H1 (cell line): ENCODE measurements at regions not wholly inside any gene's neighbourhood (a gene's known extent, or its start where the extent isn't known, plus 50 kb on each side); places are given as distances from the start of the nearest gene placed in this dataset.

Experiments used
- CTCF ChIA-PET: fragments of 300-600 bp; sonication (Branson Sonifier 250); formaldehyde crosslinking; loops from one replicate; lab custom pipeline; 2021; ENCODE audit not compliant: partially characterized antibody; lab: Charles Lee
- POLR2A ChIA-PET: fragments of 300-600 bp; sonication (Branson Sonifier 250); formaldehyde crosslinking; loops from one replicate; lab custom pipeline; 2021; ENCODE audit warnings: inconsistent platforms; ENCODE audit not compliant: partially characterized antibody; lab: Charles Lee
- DNase-seq, 2 experiments: peaks; one replicate each; pipeline versions ENCODE4 v3.0.0 to v3.0.0-alpha.2; 2010 to 2022; ENCODE audit warnings: low spot score in 2 of 2, low read depth in 1 of 2, mixed read lengths in 1 of 2
- FAIRE-seq: peaks from 2 replicates; lab custom pipeline; 2011; peaks lifted over from hg19 to GRCh38; lab: Jason Lieb, UNC
- H2AFZ ChIP-seq: 2 replicates; pipeline ENCODE4 v1.8.1; 2012; ENCODE audit warnings: low read length, inconsistent platforms
- H2AK5ac ChIP-seq: 2 replicates; pipeline ENCODE4 v1.6.1; 2013; ENCODE audit warnings: low read depth, low read length
- H2BK120ac ChIP-seq: replicated peaks from 2 replicates; pipeline ENCODE3; 2013; ENCODE audit warnings: low read depth, low read length, inconsistent platforms
- H2BK12ac ChIP-seq: 2 replicates; pipeline ENCODE4 v1.6.1; 2013; ENCODE audit warnings: low read depth, low read length
- H2BK15ac ChIP-seq: 2 replicates; pipeline ENCODE4 v1.6.1; 2013; ENCODE audit warnings: low read length
- H2BK20ac ChIP-seq: 2 replicates; pipeline ENCODE4 v1.6.1; 2013; ENCODE audit warnings: low read length
- H2BK5ac ChIP-seq: 2 replicates; pipeline ENCODE4 v1.6.1; 2013; ENCODE audit warnings: low read depth, low read length
- H3K14ac ChIP-seq: 2 replicates; pipeline ENCODE4 v1.6.1; 2013; ENCODE audit warnings: inconsistent platforms; ENCODE audit not compliant: insufficient read length
- H3K18ac ChIP-seq: 2 replicates; pipeline ENCODE4 v1.6.1; 2013; ENCODE audit warnings: low read length; ENCODE audit errors: extremely low read depth
- H3K23ac ChIP-seq: 2 replicates; pipeline ENCODE4 v1.6.1; 2013; ENCODE audit warnings: inconsistent platforms; ENCODE audit not compliant: insufficient read length
- H3K23me2 ChIP-seq: 2 replicates; pipeline ENCODE4 v1.6.1; 2013; ENCODE audit warnings: low read depth, low read length
- H3K27ac ChIP-seq: 2 replicates; pipeline ENCODE4 v1.6.1; 2011; ENCODE audit warnings: low read depth, low read length, inconsistent platforms
- H3K27me3 ChIP-seq, 4 experiments: replicated peaks in 1 of 4; 1 replicate in 1 of 4; 2 replicates in 3 of 4; pipeline versions ENCODE4 v1.6.1 to v1.8.1; 2011 to 2013; ENCODE audit warnings: low read length in 3 of 4, mild to moderate bottlenecking in 3 of 4, inconsistent platforms in 2 of 4, mixed read lengths in 2 of 4, moderate library complexity in 1 of 4; ENCODE audit not compliant: control insufficient read depth in 3 of 4, insufficient read depth in 3 of 4; ENCODE audit errors: extremely low read depth in 1 of 4
- H3K36me3 ChIP-seq, 4 experiments: 2 replicates each; pipeline versions ENCODE4 v1.6.1 to v1.8.1; 2011 to 2013; ENCODE audit warnings: mild to moderate bottlenecking in 4 of 4, low read length in 3 of 4, moderate library complexity in 2 of 4, control low read depth in 1 of 4, inconsistent platforms in 1 of 4; ENCODE audit not compliant: insufficient read depth in 4 of 4, control insufficient read depth in 2 of 4
- H3K4ac ChIP-seq: replicated peaks from 2 replicates; pipeline ENCODE3; 2013; ENCODE audit warnings: low read length, low read depth, mixed read lengths, inconsistent platforms; ENCODE audit not compliant: insufficient read length
- H3K4me1 ChIP-seq, 4 experiments: replicated peaks in 1 of 4; 1 replicate in 1 of 4; 2 replicates in 3 of 4; pipeline versions ENCODE4 v1.6.1 to v1.8.1; 2011 to 2013; ENCODE audit warnings: low read length in 3 of 4, inconsistent platforms in 2 of 4, mixed read lengths in 1 of 4; ENCODE audit not compliant: insufficient read depth in 4 of 4, control insufficient read depth in 3 of 4
- H3K4me2 ChIP-seq, 2 experiments: 2 replicates each; pipeline versions ENCODE4 v1.6.1 to v1.8.1; 2011 to 2013; ENCODE audit warnings: low read depth in 2 of 2, low read length in 2 of 2, control low read depth in 1 of 2, inconsistent platforms in 1 of 2, mild to moderate bottlenecking in 1 of 2; ENCODE audit not compliant: insufficient read depth in 1 of 2
- H3K4me3 ChIP-seq, 4 experiments: fragments of 200-600, 300-600 bp in 1 of 4; sonication (generic), shearing (Covaris generic), sonication (Bioruptor Twin) in 1 of 4; 2 replicates each; pipeline versions ENCODE4 v1.5.1 to v1.8.1; 2011 to 2016; ENCODE audit warnings: low read length in 4 of 4, low read depth in 3 of 4, control low read depth in 2 of 4, inconsistent platforms in 2 of 4, mild to moderate bottlenecking in 2 of 4, mixed read lengths in 1 of 4, moderate library complexity in 1 of 4; ENCODE audit not compliant: insufficient read depth in 2 of 4; ENCODE audit errors: extremely low read depth in 1 of 4
- H3K56ac ChIP-seq: replicated peaks from 2 replicates; pipeline ENCODE3; 2013; ENCODE audit warnings: low read depth, mild to moderate bottlenecking, mixed read lengths, low read length, inconsistent platforms; ENCODE audit not compliant: insufficient read length
- H3K79me1 ChIP-seq: 2 replicates; pipeline ENCODE4 v1.6.1; 2013; ENCODE audit warnings: low read depth, low read length, control low read depth
- H3K79me2 ChIP-seq, 2 experiments: 2 replicates each; pipeline versions ENCODE4 v1.6.1 to v1.8.1; 2012 to 2013; ENCODE audit warnings: low read length in 2 of 2, mild to moderate bottlenecking in 2 of 2, inconsistent platforms in 1 of 2; ENCODE audit not compliant: insufficient read depth in 2 of 2, control insufficient read depth in 1 of 2
- H3K9ac ChIP-seq, 4 experiments: replicated peaks in 1 of 4; 1 replicate in 1 of 4; 2 replicates in 3 of 4; pipeline versions ENCODE4 v1.6.1 to v1.8.1; 2011 to 2013; ENCODE audit warnings: low read depth in 3 of 4, low read length in 3 of 4, control low read depth in 2 of 4, mild to moderate bottlenecking in 2 of 4, moderate library complexity in 2 of 4, inconsistent platforms in 1 of 4; ENCODE audit errors: extremely low read depth in 1 of 4
- H3K9me3 ChIP-seq, 2 experiments: 2 replicates each; pipeline versions ENCODE4 v1.6.1 to v1.8.1; 2012 to 2013; ENCODE audit warnings: mild to moderate bottlenecking in 2 of 2, moderate library complexity in 2 of 2, control low read depth in 1 of 2, inconsistent platforms in 1 of 2, low read depth in 1 of 2, low read length in 1 of 2, mixed read lengths in 1 of 2; ENCODE audit not compliant: insufficient read depth in 2 of 2
- H4K20me1 ChIP-seq, 2 experiments: replicated peaks in 1 of 2; 2 replicates each; pipeline versions ENCODE3 to v1.8.1; 2011 to 2013; ENCODE audit warnings: inconsistent platforms in 2 of 2, low read length in 2 of 2, mild to moderate bottlenecking in 1 of 2; ENCODE audit not compliant: insufficient read depth in 2 of 2, control insufficient read depth in 1 of 2
- H4K5ac ChIP-seq: 2 replicates; pipeline ENCODE4 v1.6.1; 2013; ENCODE audit warnings: low read length, low read depth, mixed read lengths, inconsistent platforms; ENCODE audit not compliant: insufficient read length
- H4K8ac ChIP-seq: 2 replicates; pipeline ENCODE4 v1.8.0; 2013; ENCODE audit warnings: mild to moderate bottlenecking, moderate library complexity, low read length, inconsistent platforms; ENCODE audit not compliant: insufficient read depth; ENCODE audit errors: extremely low read depth
- H4K91ac ChIP-seq: replicated peaks from 2 replicates; pipeline ENCODE3; 2013; ENCODE audit warnings: low read length, mixed read lengths, inconsistent platforms; ENCODE audit not compliant: insufficient read length
- CBX5 ChIP-seq: fragments of 300-800, 300-1000 bp; sonication (generic); IDR thresholded peaks from 2 replicates; pipeline ENCODE4 v1.7.1; 2016; ENCODE audit warnings: antibody characterized with exemption, low read length, low read depth
- CEBPB ChIP-seq: IDR thresholded peaks from 2 replicates; pipeline ENCODE4 v1.6.1; 2012; ENCODE audit warnings: low read depth, low read length
- FOSL1 ChIP-seq: IDR thresholded peaks from 2 replicates; pipeline ENCODE4 v1.6.1; 2011; ENCODE audit warnings: mild to moderate bottlenecking, low read depth, low read length, moderate library complexity; ENCODE audit not compliant: insufficient read depth
- KDM1A ChIP-seq: fragments of 200-600, 300-600 bp; sonication (generic); IDR thresholded peaks from 2 replicates; pipeline ENCODE4 v1.7.1; 2016; ENCODE audit warnings: mild to moderate bottlenecking, low read length, borderline replicate concordance
- SIRT6 ChIP-seq: IDR thresholded peaks from one replicate; pipeline ENCODE4 v1.7.1; 2012; ENCODE audit warnings: low read length, inconsistent platforms
- SRF ChIP-seq: IDR thresholded peaks from 2 replicates; pipeline ENCODE4 v1.6.1; 2011; ENCODE audit warnings: mild to moderate bottlenecking, low read depth, low read length, moderate library complexity
- TAF1 ChIP-seq: IDR thresholded peaks from 2 replicates; pipeline ENCODE4 v1.6.1; 2011; ENCODE audit warnings: mild to moderate bottlenecking, low read depth, low read length
- TBP ChIP-seq: IDR thresholded peaks from 2 replicates; pipeline ENCODE4 v1.6.1; 2011; ENCODE audit warnings: low read depth, low read length, improper control_type of control experiment
- TCF12 ChIP-seq: IDR thresholded peaks from 2 replicates; pipeline ENCODE4 v1.6.1; 2011; ENCODE audit warnings: low read depth, mild to moderate bottlenecking, low read length
- ZNF274 ChIP-seq: IDR thresholded peaks from 2 replicates; pipeline ENCODE4 v1.7.0; 2012; ENCODE audit warnings: low read length, borderline replicate concordance; ENCODE audit errors: extremely low read depth
- WGBS, 2 experiments: shearing (Covaris generic) in 1 of 2; methylation state at CpG; one replicate each; pipeline versions ENCODE4 v1.1.6 to v1.1.7; 2013 to 2015; ENCODE audit warnings: low lambda C conversion rate in 2 of 2, mixed read lengths in 2 of 2, inconsistent platforms in 1 of 2, low coverage in 1 of 2, missing lambda C conversion rate in 1 of 2; ENCODE audit not compliant: insufficient replicate concordance in 2 of 2, insufficient coverage in 1 of 2, insufficient read length in 1 of 2; ENCODE audit errors: extremely low coverage in 1 of 2, missing lambda C conversion rate in 1 of 2; 5-methylcytosine and 5-hydroxymethylcytosine counted together
- TF ChIP-seq, protein P1 (sequence below): IDR thresholded peaks from 2 replicates; pipeline ENCODE4 v1.6.1; 2012; ENCODE audit warnings: inconsistent platforms
- TF ChIP-seq, protein P2 (sequence below), 3 experiments: IDR thresholded peaks; 1 replicate in 2 of 3; 2 replicates in 1 of 3; pipeline versions ENCODE4 v1.5.1 to v1.6.1; 2011; ENCODE audit warnings: low read length in 3 of 3, mild to moderate bottlenecking in 3 of 3, inconsistent platforms in 2 of 3, low read depth in 1 of 3, moderate library complexity in 1 of 3; ENCODE audit not compliant: insufficient read depth in 1 of 3; ENCODE audit errors: control extremely low read depth in 1 of 3

DNA sequence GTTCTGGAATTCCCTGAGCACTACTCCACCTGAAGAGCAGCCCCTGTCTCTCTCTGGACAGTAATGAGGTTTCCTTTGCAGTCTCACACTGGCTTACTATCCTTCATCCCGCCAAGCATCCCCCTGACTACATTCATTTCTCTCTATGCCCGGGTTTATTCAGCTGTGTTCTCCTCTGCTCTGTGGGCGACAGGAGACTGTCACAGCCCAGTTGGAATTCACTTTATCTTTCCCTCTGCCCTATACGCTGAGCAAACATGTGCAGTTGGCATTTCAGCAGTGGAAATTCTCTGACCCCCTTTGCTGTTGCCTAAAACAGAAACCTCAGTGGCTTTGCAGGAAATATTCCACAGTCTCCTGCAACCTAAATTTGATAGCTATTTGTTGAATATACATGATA, 83.5 kb upstream of the MAX start:
- Histone ChIP-seq H3K4me3 (no peak overlapping the region), H2BK12ac (no peak overlapping the region), H3K4me2 (no peak overlapping the region), H2BK15ac (no peak overlapping the region), H2AK5ac (no peak overlapping the region), H3K9ac (no peak overlapping the region), H3K14ac (no peak overlapping the region), H2BK5ac (no peak overlapping the region), H3K9me3 (peaks cover 6 to 7% of the 10 kb centered on the region in 2 experiments; a peak in 1 of 4 replicates), H3K56ac (no peak overlapping the region), H3K4ac (no peak overlapping the region), H3K79me2 (no peaks in the 10 kb centered on the region), H3K23me2 (no peaks in the 10 kb centered on the region), H2AFZ (no peak overlapping the region), H3K79me1 (no peaks in the 10 kb centered on the region), H4K8ac (no peak overlapping the region), H4K91ac (no peak overlapping the region), H3K27ac (no peak overlapping the region), H4K20me1 (no peaks in the 10 kb centered on the region), H3K4me1 (peaks cover 3 to 20% (median 10%) of the 10 kb centered on the region in 4 experiments), H3K23ac (no peak overlapping the region), H4K5ac (no peak overlapping the region), H3K27me3 (no peaks in the 10 kb centered on the region; a peak in 2 of 7 replicates), H3K36me3 (peaks cover 0 to 3% (median 0%) of the 10 kb centered on the region in 4 experiments; a peak in 2 of 8 replicates), H3K18ac (no peak overlapping the region), H2BK120ac (no peak overlapping the region), H2BK20ac (no peak overlapping the region)
- no peak for DNase-seq
- WGBS, 2 experiments = 81% methylated on average over 4 of the region's 4 CpGs; no CpG with 5 or more reads in 1 of the 2 experiments
- FAIRE-seq = no peak
- ChIA-PET POLR2A (no interaction called here), CTCF (interaction anchor here (0.6 to 2.7 kb wide), 5 partner anchors 22 to 775 kb away, joined by 3 to 14 read pairs (median 3); no protein-coding TSS in a partner anchor)
- no peak for TF ChIP-seq KDM1A
- no peak for TF ChIP-seq SRF
- TF ChIP-seq FOSL1 = no peak
- TF ChIP-seq SIRT6 = no peak
- TF ChIP-seq TBP = no peak
- no peak for TF ChIP-seq CEBPB
- TF ChIP-seq TCF12 = no peak
- TF ChIP-seq, protein P1, sequence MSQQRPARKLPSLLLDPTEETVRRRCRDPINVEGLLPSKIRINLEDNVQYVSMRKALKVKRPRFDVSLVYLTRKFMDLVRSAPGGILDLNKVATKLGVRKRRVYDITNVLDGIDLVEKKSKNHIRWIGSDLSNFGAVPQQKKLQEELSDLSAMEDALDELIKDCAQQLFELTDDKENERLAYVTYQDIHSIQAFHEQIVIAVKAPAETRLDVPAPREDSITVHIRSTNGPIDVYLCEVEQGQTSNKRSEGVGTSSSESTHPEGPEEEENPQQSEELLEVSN = no peak
- no peak for TF ChIP-seq CBX5
- no peak for TF ChIP-seq ZNF274
- TF ChIP-seq, protein P2, sequence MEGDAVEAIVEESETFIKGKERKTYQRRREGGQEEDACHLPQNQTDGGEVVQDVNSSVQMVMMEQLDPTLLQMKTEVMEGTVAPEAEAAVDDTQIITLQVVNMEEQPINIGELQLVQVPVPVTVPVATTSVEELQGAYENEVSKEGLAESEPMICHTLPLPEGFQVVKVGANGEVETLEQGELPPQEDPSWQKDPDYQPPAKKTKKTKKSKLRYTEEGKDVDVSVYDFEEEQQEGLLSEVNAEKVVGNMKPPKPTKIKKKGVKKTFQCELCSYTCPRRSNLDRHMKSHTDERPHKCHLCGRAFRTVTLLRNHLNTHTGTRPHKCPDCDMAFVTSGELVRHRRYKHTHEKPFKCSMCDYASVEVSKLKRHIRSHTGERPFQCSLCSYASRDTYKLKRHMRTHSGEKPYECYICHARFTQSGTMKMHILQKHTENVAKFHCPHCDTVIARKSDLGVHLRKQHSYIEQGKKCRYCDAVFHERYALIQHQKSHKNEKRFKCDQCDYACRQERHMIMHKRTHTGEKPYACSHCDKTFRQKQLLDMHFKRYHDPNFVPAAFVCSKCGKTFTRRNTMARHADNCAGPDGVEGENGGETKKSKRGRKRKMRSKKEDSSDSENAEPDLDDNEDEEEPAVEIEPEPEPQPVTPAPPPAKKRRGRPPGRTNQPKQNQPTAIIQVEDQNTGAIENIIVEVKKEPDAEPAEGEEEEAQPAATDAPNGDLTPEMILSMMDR (IDR thresholded peaks at IDR 0.05; ENCODE audit: control extremely low read depth in 1 of 3, insufficient read depth in 1 of 3, low read depth in 1 of 3, low read length in 3 of 3) = no peak
- TF ChIP-seq TAF1 = no peak
